HEK293 (cell line): ENCODE measurements at regions not wholly inside any gene's neighbourhood (a gene's known extent, or its start where the extent isn't known, plus 50 kb on each side); places are given as distances from the start of the nearest gene placed in this dataset.

Experiments
- CTCF ChIA-PET: fragments of 350-600 bp; formaldehyde crosslinking; extraction: SDS; loops from one replicate; lab custom pipeline; 2021; ENCODE audit warnings: antibody characterized with exemption; lab: Yijun Ruan, JAX
- POLR2A ChIA-PET: fragments of 300-600 bp; formaldehyde crosslinking; extraction: SDS; loops from one replicate; lab custom pipeline; 2020; ENCODE audit warnings: antibody characterized with exemption, inconsistent platforms; lab: Yijun Ruan, JAX
- H3K27ac ChIP-seq: fragments of 200-500 bp; sonication (Bioruptor generic); 2 replicates; pipeline ENCODE4 v1.5.1; 2014; ENCODE audit warnings: low read depth, low read length, control low read depth, inconsistent platforms; ENCODE audit errors: extremely low read depth
- H3K36me3 ChIP-seq, 2 experiments: fragments of 200-500 bp in 1 of 2; sonication (Bioruptor generic) in 1 of 2; 1 replicate in 1 of 2; 2 replicates in 1 of 2; pipeline ENCODE4 v1.5.1; 2014 to 2017; ENCODE audit warnings: inconsistent platforms in 2 of 2, low read length in 2 of 2; ENCODE audit not compliant: control insufficient read depth in 2 of 2, insufficient read depth in 1 of 2
- H3K4me1 ChIP-seq: fragments of 200-500 bp; sonication (Bioruptor generic); 2 replicates; pipeline ENCODE4 v1.5.1; 2014; ENCODE audit warnings: mild to moderate bottlenecking, low read length, inconsistent platforms; ENCODE audit not compliant: control insufficient read depth, insufficient read depth
- H3K4me3 ChIP-seq: 2 replicates; pipeline ENCODE4 v1.5.1; 2011; ENCODE audit warnings: low read depth, mild to moderate bottlenecking, control low read depth, low read length, moderate library complexity
- H3K9me3 ChIP-seq: fragments of 200-500 bp; sonication (Bioruptor generic); 2 replicates; pipeline ENCODE4 v1.5.1; 2014; ENCODE audit warnings: low read depth, low read length, inconsistent platforms; ENCODE audit not compliant: control insufficient read depth, insufficient read depth
- KLF1 ChIP-seq: fragments of 450-650 bp; formaldehyde crosslinking; IDR thresholded peaks from 2 replicates; pipeline ENCODE4 v1.5.1; 2016; ENCODE audit warnings: missing biosample characterization, missing genetic modification characterization
- KLF17 ChIP-seq: fragments of 450-650 bp; formaldehyde crosslinking; IDR thresholded peaks from 2 replicates; pipeline ENCODE4 v1.5.1; 2016; ENCODE audit warnings: missing biosample characterization, missing genetic modification characterization
- RBAK ChIP-seq: fragments of 450-650 bp; formaldehyde crosslinking; IDR thresholded peaks from 2 replicates; pipeline ENCODE4 v1.5.1; 2016; ENCODE audit warnings: missing biosample characterization, missing genetic modification characterization
- ZBTB17 ChIP-seq: fragments of 450-650 bp; formaldehyde crosslinking; IDR thresholded peaks from 2 replicates; pipeline ENCODE4 v1.5.1; 2016; ENCODE audit warnings: missing biosample characterization, missing genetic modification characterization
- ZNF10 ChIP-seq: fragments of 450-650 bp; formaldehyde crosslinking; IDR thresholded peaks from 2 replicates; pipeline ENCODE4 v1.5.1; 2017; ENCODE audit warnings: missing biosample characterization, missing genetic modification characterization
- ZNF133 ChIP-seq: fragments of 450-650 bp; formaldehyde crosslinking; IDR thresholded peaks from 2 replicates; pipeline ENCODE4 v1.5.1; 2016; ENCODE audit warnings: missing biosample characterization, missing genetic modification characterization
- ZNF138 ChIP-seq: fragments of 450-650 bp; formaldehyde crosslinking; IDR thresholded peaks from 2 replicates; pipeline ENCODE4 v1.5.1; 2016; ENCODE audit warnings: missing biosample characterization, missing genetic modification characterization, borderline replicate concordance
- ZNF146 ChIP-seq: fragments of 450-650 bp; formaldehyde crosslinking; IDR thresholded peaks from 2 replicates; pipeline ENCODE4 v1.5.1; 2016; ENCODE audit warnings: missing biosample characterization, missing genetic modification characterization
- ZNF221 ChIP-seq: fragments of 450-650 bp; formaldehyde crosslinking; IDR thresholded peaks from 2 replicates; pipeline ENCODE4 v1.5.1; 2017; ENCODE audit warnings: missing biosample characterization, missing genetic modification characterization, borderline replicate concordance
- ZNF366 ChIP-seq: fragments of 450-650 bp; formaldehyde crosslinking; conservative IDR thresholded peaks from 2 replicates; pipeline ENCODE4 v1.5.1; 2016; ENCODE audit warnings: missing biosample characterization, missing genetic modification characterization
- ZNF404 ChIP-seq: fragments of 450-650 bp; formaldehyde crosslinking; IDR thresholded peaks from 2 replicates; pipeline ENCODE4 v1.5.1; 2017; ENCODE audit warnings: missing biosample characterization, missing genetic modification characterization
- ZNF544 ChIP-seq: fragments of 450-650 bp; formaldehyde crosslinking; IDR thresholded peaks from 2 replicates; pipeline ENCODE4 v1.5.0; 2017; ENCODE audit warnings: missing biosample characterization, missing genetic modification characterization
- ZNF558 ChIP-seq: fragments of 450-650 bp; formaldehyde crosslinking; IDR thresholded peaks from 2 replicates; pipeline ENCODE4 v1.5.1; 2016; ENCODE audit warnings: missing biosample characterization, missing genetic modification characterization
- ZNF626 ChIP-seq: fragments of 450-650 bp; sonication (Bioruptor Pico); formaldehyde crosslinking; IDR thresholded peaks from 2 replicates; pipeline ENCODE4 v1.5.1; 2018; ENCODE audit warnings: missing biosample characterization, missing genetic modification characterization, inconsistent platforms
- ZNF658 ChIP-seq: fragments of 450-650 bp; formaldehyde crosslinking; IDR thresholded peaks from 2 replicates; pipeline ENCODE4; 2016; ENCODE audit warnings: missing biosample characterization, missing genetic modification characterization
- ZNF670 ChIP-seq: fragments of 450-650 bp; formaldehyde crosslinking; IDR thresholded peaks from 2 replicates; pipeline ENCODE4 v1.5.1; 2016; ENCODE audit warnings: missing biosample characterization, missing genetic modification characterization, low read depth
- ZNF776 ChIP-seq: fragments of 450-650 bp; formaldehyde crosslinking; IDR thresholded peaks from 2 replicates; pipeline ENCODE4 v1.5.0; 2017; ENCODE audit warnings: missing biosample characterization, missing genetic modification characterization, borderline replicate concordance
- ZNF830 ChIP-seq: fragments of 450-650 bp; IDR thresholded peaks from 2 replicates; pipeline ENCODE4 v1.5.0; 2018; ENCODE audit warnings: missing biosample characterization, missing genetic modification characterization, low read depth, mild to moderate bottlenecking, moderate library complexity
- ZSCAN4 ChIP-seq: fragments of 450-650 bp; formaldehyde crosslinking; IDR thresholded peaks from 2 replicates; pipeline ENCODE4 v1.5.1; 2017; ENCODE audit warnings: missing biosample characterization, missing genetic modification characterization
- TF ChIP-seq, protein P1 (sequence below): fragments of 450-650 bp; formaldehyde crosslinking; IDR thresholded peaks from 2 replicates; pipeline ENCODE4 v1.5.1; 2016; ENCODE audit warnings: missing biosample characterization, missing genetic modification characterization
- TF ChIP-seq, protein P2 (sequence below): fragments of 450-650 bp; formaldehyde crosslinking; IDR thresholded peaks from 2 replicates; pipeline ENCODE4 v1.5.1; 2016; ENCODE audit warnings: missing biosample characterization, missing genetic modification characterization
- TF ChIP-seq, protein P3 (sequence below): fragments of 450-650 bp; formaldehyde crosslinking; IDR thresholded peaks from 2 replicates; pipeline ENCODE4 v1.5.1; 2016; ENCODE audit warnings: missing biosample characterization, missing genetic modification characterization

- TF ChIP-seq ZSCAN4 (tag by site-specific recombination) (no peak), ZNF658 (tag by site-specific recombination) (no peak), KLF1 (tag by site-specific recombination) (no peak)
Observed at GRCh38 chr9:73344060-73344459, 192.4 kb downstream of the ANXA1 start (continued).

- TF ChIP-seq, protein P1, sequence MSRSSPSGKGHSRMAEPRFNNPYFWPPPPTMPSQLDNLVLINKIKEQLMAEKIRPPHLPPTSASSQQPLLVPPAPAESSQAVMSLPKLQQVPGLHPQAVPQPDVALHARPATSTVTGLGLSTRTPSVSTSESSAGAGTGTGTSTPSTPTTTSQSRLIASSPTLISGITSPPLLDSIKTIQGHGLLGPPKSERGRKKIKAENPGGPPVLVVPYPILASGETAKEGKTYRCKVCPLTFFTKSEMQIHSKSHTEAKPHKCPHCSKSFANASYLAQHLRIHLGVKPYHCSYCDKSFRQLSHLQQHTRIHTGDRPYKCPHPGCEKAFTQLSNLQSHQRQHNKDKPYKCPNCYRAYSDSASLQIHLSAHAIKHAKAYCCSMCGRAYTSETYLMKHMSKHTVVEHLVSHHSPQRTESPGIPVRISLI = no peak
- TF ChIP-seq, protein P2, sequence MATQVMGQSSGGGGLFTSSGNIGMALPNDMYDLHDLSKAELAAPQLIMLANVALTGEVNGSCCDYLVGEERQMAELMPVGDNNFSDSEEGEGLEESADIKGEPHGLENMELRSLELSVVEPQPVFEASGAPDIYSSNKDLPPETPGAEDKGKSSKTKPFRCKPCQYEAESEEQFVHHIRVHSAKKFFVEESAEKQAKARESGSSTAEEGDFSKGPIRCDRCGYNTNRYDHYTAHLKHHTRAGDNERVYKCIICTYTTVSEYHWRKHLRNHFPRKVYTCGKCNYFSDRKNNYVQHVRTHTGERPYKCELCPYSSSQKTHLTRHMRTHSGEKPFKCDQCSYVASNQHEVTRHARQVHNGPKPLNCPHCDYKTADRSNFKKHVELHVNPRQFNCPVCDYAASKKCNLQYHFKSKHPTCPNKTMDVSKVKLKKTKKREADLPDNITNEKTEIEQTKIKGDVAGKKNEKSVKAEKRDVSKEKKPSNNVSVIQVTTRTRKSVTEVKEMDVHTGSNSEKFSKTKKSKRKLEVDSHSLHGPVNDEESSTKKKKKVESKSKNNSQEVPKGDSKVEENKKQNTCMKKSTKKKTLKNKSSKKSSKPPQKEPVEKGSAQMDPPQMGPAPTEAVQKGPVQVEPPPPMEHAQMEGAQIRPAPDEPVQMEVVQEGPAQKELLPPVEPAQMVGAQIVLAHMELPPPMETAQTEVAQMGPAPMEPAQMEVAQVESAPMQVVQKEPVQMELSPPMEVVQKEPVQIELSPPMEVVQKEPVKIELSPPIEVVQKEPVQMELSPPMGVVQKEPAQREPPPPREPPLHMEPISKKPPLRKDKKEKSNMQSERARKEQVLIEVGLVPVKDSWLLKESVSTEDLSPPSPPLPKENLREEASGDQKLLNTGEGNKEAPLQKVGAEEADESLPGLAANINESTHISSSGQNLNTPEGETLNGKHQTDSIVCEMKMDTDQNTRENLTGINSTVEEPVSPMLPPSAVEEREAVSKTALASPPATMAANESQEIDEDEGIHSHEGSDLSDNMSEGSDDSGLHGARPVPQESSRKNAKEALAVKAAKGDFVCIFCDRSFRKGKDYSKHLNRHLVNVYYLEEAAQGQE = no peak
- TF ChIP-seq ZNF544 (tag by site-specific recombination) = no peak
- no peak for TF ChIP-seq ZNF146
- no peak for TF ChIP-seq ZNF558 (tag by site-specific recombination)
- no peak for TF ChIP-seq ZNF670 (tag by site-specific recombination)
- TF ChIP-seq ZNF830 (tag by site-specific recombination) = no peak
- no peak for TF ChIP-seq ZNF366 (tag by site-specific recombination)
- TF ChIP-seq ZNF404 (tag by site-specific recombination) = no peak
- no peak for TF ChIP-seq ZNF221
- no peak for TF ChIP-seq ZBTB17 (tag by site-specific recombination)
- no peak for TF ChIP-seq ZNF776 (tag by site-specific recombination)
- no peak for TF ChIP-seq ZNF626 (tag by site-specific recombination)
- TF ChIP-seq ZNF138 (tag by site-specific recombination) = no peak
- TF ChIP-seq KLF17 (tag by site-specific recombination) = no peak
- no peak for TF ChIP-seq RBAK (tag by site-specific recombination)
- TF ChIP-seq ZNF10 = no peak
- no peak for TF ChIP-seq ZNF133 (tag by site-specific recombination)
- TF ChIP-seq, protein P3, sequence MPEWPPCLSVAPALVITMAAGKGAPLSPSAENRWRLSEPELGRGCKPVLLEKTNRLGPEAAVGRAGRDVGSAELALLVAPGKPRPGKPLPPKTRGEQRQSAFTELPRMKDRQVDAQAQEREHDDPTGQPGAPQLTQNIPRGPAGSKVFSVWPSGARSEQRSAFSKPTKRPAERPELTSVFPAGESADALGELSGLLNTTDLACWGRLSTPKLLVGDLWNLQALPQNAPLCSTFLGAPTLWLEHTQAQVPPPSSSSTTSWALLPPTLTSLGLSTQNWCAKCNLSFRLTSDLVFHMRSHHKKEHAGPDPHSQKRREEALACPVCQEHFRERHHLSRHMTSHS (tag by site-specific recombination) = no peak
- Histone ChIP-seq H3K4me3 (no peak overlapping the region), H3K9me3 (no peaks in the 10 kb centered on the region), H3K27ac (no peak overlapping the region), H3K4me1 (no peaks in the 10 kb centered on the region), H3K36me3 (no peaks in the 10 kb centered on the region)
- ChIA-PET POLR2A (no interaction called here), CTCF (no interaction called here)
Observed at GRCh38 chr9:73347123-73347522, 195.5 kb downstream of the ANXA1 start.
